Fibroblast of mammary gland (primary cell): ENCODE measurements at regions not wholly inside any gene's neighbourhood (a gene's known extent, or its start where the extent isn't known, plus 50 kb on each side); places are given as distances from the start of the nearest gene placed in this dataset.
"Not testable (repeated sequence)": the region's sequence is repeated elsewhere in the genome, so short reads cannot be mapped to it uniquely, and the experiment has no call there.

Source experiments
- DNase-seq: peaks from one replicate; pipeline ENCODE4 v3.0.0-alpha.2; 2010; ENCODE audit warnings: low read depth
- H3K4me3 ChIP-seq: 2 replicates; pipeline ENCODE4 v1.5.1; 2011; ENCODE audit warnings: low read depth, mild to moderate bottlenecking, low read length, moderate library complexity; ENCODE audit not compliant: control insufficient read depth
- TF ChIP-seq, protein P1 (sequence below): conservative IDR thresholded peaks from 2 replicates; pipeline ENCODE4 v1.5.1; 2011; ENCODE audit warnings: low read depth, low read length, inconsistent platforms; ENCODE audit not compliant: control insufficient read depth, insufficient read depth

DNA sequence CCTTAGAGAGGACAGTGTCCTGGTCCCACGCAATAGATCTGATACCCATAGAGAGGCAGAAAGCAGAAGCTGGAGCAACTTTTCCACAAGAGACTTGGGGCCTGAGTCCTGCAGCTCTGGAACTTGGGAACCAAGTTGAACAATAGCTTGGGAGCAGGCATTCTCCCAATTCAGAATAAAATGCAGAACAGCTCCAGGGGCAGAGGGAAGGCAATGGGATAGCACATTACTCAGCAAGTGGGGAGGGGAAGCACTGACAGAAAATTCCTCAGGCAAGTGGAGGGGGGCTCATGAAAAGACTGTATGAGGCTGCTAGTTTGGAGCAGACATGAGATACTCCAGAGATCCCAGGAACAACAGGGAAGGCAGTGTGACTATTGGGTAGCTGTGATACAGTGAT is 513.6 kb downstream of the HINT1 start:
- DNase-seq: no peak
- no peak overlapping the region for H3K4me3 ChIP-seq
- TF ChIP-seq, protein P1, sequence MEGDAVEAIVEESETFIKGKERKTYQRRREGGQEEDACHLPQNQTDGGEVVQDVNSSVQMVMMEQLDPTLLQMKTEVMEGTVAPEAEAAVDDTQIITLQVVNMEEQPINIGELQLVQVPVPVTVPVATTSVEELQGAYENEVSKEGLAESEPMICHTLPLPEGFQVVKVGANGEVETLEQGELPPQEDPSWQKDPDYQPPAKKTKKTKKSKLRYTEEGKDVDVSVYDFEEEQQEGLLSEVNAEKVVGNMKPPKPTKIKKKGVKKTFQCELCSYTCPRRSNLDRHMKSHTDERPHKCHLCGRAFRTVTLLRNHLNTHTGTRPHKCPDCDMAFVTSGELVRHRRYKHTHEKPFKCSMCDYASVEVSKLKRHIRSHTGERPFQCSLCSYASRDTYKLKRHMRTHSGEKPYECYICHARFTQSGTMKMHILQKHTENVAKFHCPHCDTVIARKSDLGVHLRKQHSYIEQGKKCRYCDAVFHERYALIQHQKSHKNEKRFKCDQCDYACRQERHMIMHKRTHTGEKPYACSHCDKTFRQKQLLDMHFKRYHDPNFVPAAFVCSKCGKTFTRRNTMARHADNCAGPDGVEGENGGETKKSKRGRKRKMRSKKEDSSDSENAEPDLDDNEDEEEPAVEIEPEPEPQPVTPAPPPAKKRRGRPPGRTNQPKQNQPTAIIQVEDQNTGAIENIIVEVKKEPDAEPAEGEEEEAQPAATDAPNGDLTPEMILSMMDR: no peak

DNA sequence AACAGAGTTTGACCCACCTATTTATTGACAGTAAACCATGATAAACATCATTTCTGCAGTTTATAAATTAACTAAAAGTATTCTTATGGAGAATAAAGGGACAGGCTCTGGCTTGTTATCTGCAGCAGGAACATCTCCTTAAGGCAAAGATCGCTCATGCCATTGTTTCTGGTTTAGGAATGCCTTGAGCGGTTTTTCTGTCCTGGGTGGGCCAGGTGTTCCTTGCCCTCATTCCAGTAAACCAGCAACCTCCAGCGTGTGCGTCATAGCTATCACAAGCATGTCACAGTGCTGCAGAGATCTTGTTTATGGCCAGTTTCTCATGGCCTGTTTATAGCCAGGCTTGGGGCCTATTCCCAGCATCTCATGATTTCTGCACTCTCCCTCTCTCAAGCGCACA is 521.7 kb downstream of the HINT1 start:
- no peak overlapping the region for H3K4me3 ChIP-seq
- DNase-seq: no peak
- TF ChIP-seq, protein P1: no peak

DNA sequence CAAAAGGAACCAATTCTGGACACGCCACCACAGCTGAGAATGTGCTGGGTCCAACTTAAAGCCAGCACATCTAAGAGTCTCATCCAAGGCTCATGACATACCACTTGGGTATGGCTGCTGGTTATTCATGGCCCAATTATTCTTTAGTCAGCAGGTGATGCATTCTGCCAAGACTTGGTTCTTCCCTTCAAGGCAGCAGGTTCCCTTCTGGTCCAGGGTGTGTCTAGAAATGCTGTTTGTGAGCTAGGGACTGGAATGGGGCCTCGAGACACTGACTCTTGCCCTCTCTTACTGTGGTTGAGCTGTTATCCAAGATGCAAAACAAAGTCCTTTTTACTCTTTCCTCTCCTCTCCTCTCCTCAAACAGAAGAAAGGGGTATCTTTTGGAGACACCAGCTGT is 522.6 kb downstream of the HINT1 start:
- TF ChIP-seq, protein P1: no peak
- H3K4me3 ChIP-seq: no peak overlapping the region
- DNase-seq: no peak

DNA sequence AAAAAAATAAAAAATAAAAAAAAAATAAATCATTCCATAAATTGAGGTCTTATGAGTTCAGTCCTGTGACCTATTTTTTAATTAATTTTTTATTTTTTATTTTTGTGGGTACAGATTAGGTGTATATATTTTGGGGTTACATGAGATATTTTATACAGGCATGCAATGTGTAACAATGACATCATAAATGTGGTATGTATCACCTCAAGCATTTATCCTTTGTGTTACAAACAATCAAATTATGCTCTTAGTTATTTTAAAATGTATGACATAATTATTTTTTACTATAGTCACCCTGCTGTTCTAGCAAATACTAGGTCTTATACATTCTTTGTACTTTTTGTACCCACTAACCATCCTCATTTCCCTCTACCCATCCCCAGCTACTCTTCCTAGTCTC is 537.9 kb downstream of the HINT1 start:
- TF ChIP-seq, protein P1: no peak
- no peak overlapping the region for H3K4me3 ChIP-seq
- DNase-seq: no peak

DNA sequence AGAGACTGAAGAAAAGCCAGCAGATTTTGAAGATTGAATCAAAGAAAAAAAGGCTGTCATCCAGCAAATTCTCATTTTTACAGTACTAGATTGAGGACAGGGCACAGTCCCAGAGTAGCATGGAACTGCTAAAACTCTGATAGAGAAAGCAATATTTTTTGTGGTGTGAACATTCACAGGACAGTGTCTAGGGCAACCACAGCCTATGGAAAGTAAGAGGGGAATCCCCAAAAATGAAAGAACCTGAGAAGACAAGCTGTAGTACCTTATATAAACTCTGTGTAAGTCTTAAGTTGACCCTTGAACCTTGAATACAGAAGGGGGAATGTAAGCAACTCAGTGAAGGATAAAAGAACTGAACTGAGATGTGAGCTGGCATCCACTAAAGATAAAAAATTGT is 540.3 kb downstream of the HINT1 start:
- no peak overlapping the region for H3K4me3 ChIP-seq
- TF ChIP-seq, protein P1: no peak
- DNase-seq: no peak

DNA sequence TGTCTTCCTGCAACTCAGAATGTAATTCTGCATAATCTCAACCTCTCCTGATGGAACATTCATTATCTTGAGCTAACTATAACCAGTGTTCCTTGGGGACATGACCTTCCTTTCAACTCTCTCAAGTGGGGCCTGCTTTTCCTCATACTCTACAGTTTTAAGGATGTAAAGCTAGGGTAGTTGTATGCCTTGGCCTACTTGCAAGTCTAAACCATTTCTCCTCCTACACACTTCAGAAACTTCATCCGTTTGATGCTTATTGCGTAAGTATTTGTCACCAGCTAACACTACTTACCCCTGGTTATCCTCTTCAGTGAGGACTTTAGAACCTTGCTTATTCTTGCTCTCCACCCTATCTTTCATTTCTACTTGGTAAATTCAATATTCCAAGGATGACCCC is 548.9 kb downstream of the HINT1 start:
- DNase-seq: peak; percentile 71
- no peak overlapping the region for H3K4me3 ChIP-seq
- TF ChIP-seq, protein P1: no peak

DNA sequence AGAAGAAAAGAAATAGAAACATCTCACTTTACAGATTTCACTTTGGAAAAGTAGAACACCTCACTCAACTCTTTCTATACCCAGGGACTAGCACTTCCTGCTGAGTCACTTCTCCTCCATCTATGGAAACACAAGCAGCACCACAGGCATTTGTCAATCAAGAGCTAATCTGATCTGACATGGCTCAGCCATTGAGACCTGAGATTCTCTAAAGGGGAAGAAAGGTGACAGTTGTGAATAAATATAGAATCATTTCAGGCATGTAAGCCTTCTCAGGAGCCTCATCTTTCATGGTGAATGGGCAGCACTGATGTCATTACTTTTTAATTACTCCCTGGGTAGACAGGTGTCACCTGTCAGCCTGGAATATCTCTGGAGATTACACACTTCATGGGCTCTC is 559.8 kb downstream of the HINT1 start:
- no peak for DNase-seq
- TF ChIP-seq, protein P1: no peak
- H3K4me3 ChIP-seq: no peak overlapping the region

DNA sequence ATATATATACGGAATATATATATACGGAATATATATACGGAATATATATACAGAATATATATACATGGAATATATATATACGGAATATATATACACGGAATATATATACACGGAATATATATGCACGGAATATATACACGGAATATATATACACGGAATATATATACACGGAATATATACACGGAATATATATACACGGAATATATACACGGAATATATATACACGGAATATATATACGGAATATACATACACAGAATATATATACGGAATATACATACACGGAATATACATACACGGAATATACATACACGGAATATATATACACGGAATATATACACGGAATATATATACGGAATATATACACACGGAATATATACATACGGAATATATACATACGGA is 568.4 kb downstream of the HINT1 start:
- not testable (repeated sequence) for DNase-seq, H3K4me3 ChIP-seq
